ENCODE measurements at regions not wholly inside any gene's neighbourhood (a gene's known extent, or its start where the extent isn't known, plus 50 kb on each side); places are given as distances from the start of the nearest gene placed in this dataset.

DNA sequence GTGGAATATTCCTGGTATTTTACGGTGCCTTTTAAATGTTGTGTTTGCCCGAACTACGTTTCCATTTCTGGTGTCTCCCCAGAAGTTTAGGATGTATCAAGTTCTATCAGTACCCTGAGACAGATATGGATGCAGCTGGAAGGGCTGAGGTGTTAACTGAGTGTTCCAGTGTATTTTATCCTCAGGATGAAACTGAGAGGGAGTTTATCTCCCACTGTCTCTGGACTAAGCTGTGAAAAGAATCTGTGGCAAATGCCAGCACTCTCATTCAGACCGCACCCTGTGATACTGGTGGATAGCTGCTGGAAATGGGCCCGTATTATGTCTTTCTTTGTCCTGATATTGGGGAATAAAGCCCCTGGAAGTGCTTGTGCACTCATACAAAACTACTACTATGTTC lies 887.2 kb upstream of the TYRP1 start:
- no peak overlapping the region for H3K4me3 ChIP-seq
- no peaks in the 10 kb centered on the region for H3K27me3 ChIP-seq
- no peak overlapping the region for H3K27ac ChIP-seq
- no peaks in the 10 kb centered on the region for H3K4me1 ChIP-seq (ENCODE audit: low read depth)
- TF ChIP-seq, protein P1, sequence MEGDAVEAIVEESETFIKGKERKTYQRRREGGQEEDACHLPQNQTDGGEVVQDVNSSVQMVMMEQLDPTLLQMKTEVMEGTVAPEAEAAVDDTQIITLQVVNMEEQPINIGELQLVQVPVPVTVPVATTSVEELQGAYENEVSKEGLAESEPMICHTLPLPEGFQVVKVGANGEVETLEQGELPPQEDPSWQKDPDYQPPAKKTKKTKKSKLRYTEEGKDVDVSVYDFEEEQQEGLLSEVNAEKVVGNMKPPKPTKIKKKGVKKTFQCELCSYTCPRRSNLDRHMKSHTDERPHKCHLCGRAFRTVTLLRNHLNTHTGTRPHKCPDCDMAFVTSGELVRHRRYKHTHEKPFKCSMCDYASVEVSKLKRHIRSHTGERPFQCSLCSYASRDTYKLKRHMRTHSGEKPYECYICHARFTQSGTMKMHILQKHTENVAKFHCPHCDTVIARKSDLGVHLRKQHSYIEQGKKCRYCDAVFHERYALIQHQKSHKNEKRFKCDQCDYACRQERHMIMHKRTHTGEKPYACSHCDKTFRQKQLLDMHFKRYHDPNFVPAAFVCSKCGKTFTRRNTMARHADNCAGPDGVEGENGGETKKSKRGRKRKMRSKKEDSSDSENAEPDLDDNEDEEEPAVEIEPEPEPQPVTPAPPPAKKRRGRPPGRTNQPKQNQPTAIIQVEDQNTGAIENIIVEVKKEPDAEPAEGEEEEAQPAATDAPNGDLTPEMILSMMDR (IDR thresholded peaks at IDR 0.05; ENCODE audit: low read depth, low read length) = no peak
- H3K9me3 ChIP-seq (ENCODE audit: low read depth) = no peaks in the 10 kb centered on the region
- DNase-seq (ENCODE audit: low read depth in 1 of 2, low spot score in 1 of 2) = no peak
- no peaks in the 10 kb centered on the region for H3K36me3 ChIP-seq

DNA sequence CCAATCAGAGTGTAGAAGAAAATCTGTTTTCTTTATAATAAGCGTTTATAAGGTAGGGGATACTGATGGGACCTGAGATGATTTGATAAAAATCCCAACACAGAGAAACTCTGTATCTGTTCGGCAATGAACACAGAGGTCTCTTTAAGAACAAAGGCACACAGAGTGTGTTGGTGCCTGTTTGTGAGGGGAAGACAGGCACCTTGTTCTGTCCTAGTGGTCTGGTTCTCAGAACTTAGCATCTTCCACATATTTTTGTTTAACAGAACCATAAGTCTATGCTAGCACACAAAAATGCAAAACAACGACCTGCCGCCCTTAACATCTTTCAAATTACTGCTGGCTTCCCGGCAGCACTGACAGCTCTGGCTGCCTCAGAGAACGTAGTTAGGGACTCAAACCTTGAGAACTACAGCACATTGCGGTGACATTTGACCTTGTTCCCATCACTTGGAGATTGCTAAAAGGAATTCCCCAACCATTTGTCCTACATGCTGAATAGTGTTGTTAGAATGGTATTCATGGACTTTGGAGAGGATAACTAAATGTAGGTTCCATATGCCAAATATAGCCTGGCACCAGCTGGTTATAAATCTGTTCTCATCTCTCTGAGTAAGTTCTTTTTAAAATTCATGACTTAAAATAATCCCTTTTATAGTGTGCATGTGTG lies 871.7 kb upstream of the TYRP1 start:
- no peaks in the 10 kb centered on the region for H3K27me3 ChIP-seq
- no peaks in the 10 kb centered on the region for H3K9me3 ChIP-seq (ENCODE audit: low read depth)
- peaks cover 7% of the 10 kb centered on the region for H3K4me1 ChIP-seq (ENCODE audit: low read depth)
- H3K36me3 ChIP-seq = no peaks in the 10 kb centered on the region
- no peak overlapping the region for H3K4me3 ChIP-seq
- peak in 1 of 2 donors; percentile 70 for DNase-seq (ENCODE audit: low read depth in 1 of 2, low spot score in 1 of 2)
- H3K27ac ChIP-seq = peak overlapping the region; percentile 70
- TF ChIP-seq, protein P1 (IDR thresholded peaks at IDR 0.05; ENCODE audit: low read depth, low read length) = no peak

DNA sequence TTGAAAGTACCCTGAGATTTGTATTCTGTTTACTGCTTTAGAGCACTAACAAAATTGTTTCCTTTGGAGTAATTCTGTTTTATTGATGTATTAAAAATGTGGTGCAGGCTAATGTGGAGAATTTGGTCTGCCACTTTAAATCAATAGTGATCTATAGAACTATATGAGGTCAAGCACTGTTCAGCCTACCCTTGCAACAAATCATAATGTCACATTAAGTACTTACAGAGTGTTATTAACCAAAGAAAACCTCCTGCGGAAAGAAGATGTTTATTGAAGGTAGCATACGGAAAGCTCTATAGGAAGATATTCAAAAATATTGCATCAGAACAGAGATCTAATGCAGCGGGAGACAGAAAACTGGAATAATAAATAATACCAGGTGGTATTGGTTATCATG lies 865.0 kb upstream of the TYRP1 start:
- Histone ChIP-seq H3K36me3 (no peaks in the 10 kb centered on the region), H3K4me1 (ENCODE audit: low read depth) (no peaks in the 10 kb centered on the region), H3K27me3 (no peaks in the 10 kb centered on the region), H3K9me3 (ENCODE audit: low read depth) (no peaks in the 10 kb centered on the region), H3K27ac (no peak overlapping the region), H3K4me3 (no peak overlapping the region)
- DNase-seq (ENCODE audit: low read depth in 1 of 2, low spot score in 1 of 2) = no peak
- TF ChIP-seq, protein P1 (IDR thresholded peaks at IDR 0.05; ENCODE audit: low read depth, low read length) = no peak

DNA sequence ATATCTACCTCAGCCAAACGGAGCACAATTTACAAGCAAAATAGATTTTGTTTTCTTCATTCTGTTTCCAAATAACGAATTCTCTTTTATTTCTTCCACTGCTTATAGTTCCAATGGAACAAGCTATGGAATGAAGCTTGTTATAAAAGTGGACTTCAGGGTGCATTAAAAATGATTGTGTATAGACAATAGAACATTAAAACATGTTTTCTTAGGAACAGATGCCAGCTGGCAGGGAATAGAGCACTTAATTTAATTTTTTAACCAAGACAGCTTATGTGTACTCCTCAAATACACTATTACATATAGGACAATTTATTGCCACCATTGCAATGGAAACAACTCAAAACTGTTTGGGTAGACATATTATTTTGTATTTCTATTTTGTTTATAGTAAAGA lies 860.1 kb upstream of the TYRP1 start:
- Histone ChIP-seq H3K36me3 (no peaks in the 10 kb centered on the region), H3K27ac (no peak overlapping the region), H3K4me1 (ENCODE audit: low read depth) (no peaks in the 10 kb centered on the region), H3K27me3 (no peaks in the 10 kb centered on the region), H3K4me3 (no peak overlapping the region), H3K9me3 (ENCODE audit: low read depth) (no peaks in the 10 kb centered on the region)
- no peak for DNase-seq (ENCODE audit: low read depth in 1 of 2, low spot score in 1 of 2)
- TF ChIP-seq, protein P1 (IDR thresholded peaks at IDR 0.05; ENCODE audit: low read depth, low read length) = no peak

DNA sequence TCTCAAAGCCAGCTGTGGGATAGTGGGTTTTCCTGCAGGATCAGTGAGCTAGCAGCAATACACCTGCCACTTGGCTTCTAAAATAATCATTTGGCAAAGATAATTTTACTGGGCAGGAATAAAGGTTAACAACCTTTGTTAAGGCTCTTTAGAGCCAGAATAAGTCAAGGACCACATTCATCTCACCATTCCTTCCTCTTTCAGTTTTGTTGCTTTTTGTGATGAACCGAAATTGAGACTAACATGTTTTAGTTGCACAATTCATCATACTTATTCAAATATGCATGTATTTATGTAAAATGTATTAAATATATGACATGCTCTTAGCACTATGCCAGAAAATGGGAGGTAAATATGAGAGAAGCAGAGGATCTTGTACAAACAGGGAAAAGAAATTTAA lies 824.4 kb upstream of the TYRP1 start:
- H3K4me1 ChIP-seq (ENCODE audit: low read depth) = no peaks in the 10 kb centered on the region
- TF ChIP-seq, protein P1 (IDR thresholded peaks at IDR 0.05; ENCODE audit: low read depth, low read length) = no peak
- H3K36me3 ChIP-seq = no peaks in the 10 kb centered on the region
- H3K9me3 ChIP-seq (ENCODE audit: low read depth) = no peaks in the 10 kb centered on the region
- no peak overlapping the region for H3K4me3 ChIP-seq
- DNase-seq (ENCODE audit: low read depth in 1 of 2, low spot score in 1 of 2) = no peak
- H3K27ac ChIP-seq = no peak overlapping the region
- no peaks in the 10 kb centered on the region for H3K27me3 ChIP-seq
